Endodermal cell (in vitro differentiated cells): ENCODE measurements at regions not wholly inside any gene's neighbourhood (a gene's known extent, or its start where the extent isn't known, plus 50 kb on each side); places are given as distances from the start of the nearest gene placed in this dataset.

Source experiments
- DNase-seq: peaks from one replicate; pipeline ENCODE4 v3.0.0-alpha.2; 2017
- H3K27ac ChIP-seq: 2 replicates; pipeline ENCODE4 v1.5.1; 2013; ENCODE audit warnings: mild to moderate bottlenecking, low read depth, low read length, moderate library complexity
- H3K27me3 ChIP-seq: 2 replicates; pipeline ENCODE4 v1.6.1; 2013; ENCODE audit warnings: mild to moderate bottlenecking, low read length, moderate library complexity; ENCODE audit not compliant: insufficient read depth, control insufficient read depth, poor library complexity, severe bottlenecking
- H3K36me3 ChIP-seq: 2 replicates; pipeline ENCODE4 v1.7.0; 2013; ENCODE audit warnings: mild to moderate bottlenecking, low read length, moderate library complexity; ENCODE audit not compliant: control insufficient read depth, insufficient read depth
- H3K4me1 ChIP-seq: one replicate; pipeline ENCODE4 v1.7.0; 2013; ENCODE audit warnings: low read length; ENCODE audit not compliant: control insufficient read depth, insufficient read depth
- H3K4me3 ChIP-seq: 2 replicates; pipeline ENCODE4 v1.5.1; 2013; ENCODE audit warnings: mild to moderate bottlenecking, low read length, moderate library complexity
- H3K9ac ChIP-seq: 2 replicates; pipeline ENCODE4 v1.6.1; 2013; ENCODE audit warnings: mild to moderate bottlenecking, low read length, moderate library complexity; ENCODE audit not compliant: poor library complexity, severe bottlenecking; ENCODE audit errors: extremely low read depth
- H3K9me3 ChIP-seq: 2 replicates; pipeline ENCODE4 v1.6.1; 2013; ENCODE audit warnings: mild to moderate bottlenecking, low read length, moderate library complexity; ENCODE audit not compliant: control insufficient read depth
- H3K27ac Mint-ChIP-seq: 2 replicates; pipeline ENCODE4 v1.8.0; 2020; ENCODE audit warnings: mixed read lengths
- H3K27me3 Mint-ChIP-seq: 2 replicates; pipeline ENCODE4 v1.8.0; 2021; ENCODE audit warnings: mild to moderate bottlenecking, mixed read lengths; ENCODE audit not compliant: insufficient read depth
- H3K36me3 Mint-ChIP-seq: 2 replicates; pipeline ENCODE4 v1.8.0; 2020; ENCODE audit warnings: low read depth, mixed read lengths
- H3K4me1 Mint-ChIP-seq: 2 replicates; pipeline ENCODE4 v1.8.0; 2020; ENCODE audit warnings: mixed read lengths
- H3K4me3 Mint-ChIP-seq: 2 replicates; pipeline ENCODE4 v1.8.0; 2020; ENCODE audit warnings: mild to moderate bottlenecking, moderate library complexity, mixed read lengths
- H3K9me3 Mint-ChIP-seq: 2 replicates; pipeline ENCODE4 v1.8.0; 2020; ENCODE audit warnings: mild to moderate bottlenecking, mixed read lengths
- CTCF ChIP-seq: fragments of 200-600 bp; sonication (generic); conservative IDR thresholded peaks from 2 replicates; pipeline ENCODE4 v1.5.0; 2021; ENCODE audit warnings: antibody characterized with exemption, mild to moderate bottlenecking
- WGBS, 2 experiments: methylation state at CpG; one replicate each; pipeline versions ENCODE4 v1.1.5 to v1.1.7; 2013; ENCODE audit warnings: missing lambda C conversion rate in 2 of 2, mixed read lengths in 1 of 2; ENCODE audit not compliant: insufficient coverage in 1 of 2, insufficient read length in 1 of 2; 5-methylcytosine and 5-hydroxymethylcytosine counted together

GRCh38 chr15:95946241-95946640, 384.3 kb upstream of the NR2F2 start:
- H3K9ac ChIP-seq: no peak overlapping the region
- Mint-ChIP-seq H3K4me1 (peaks cover 5% of the 10 kb centered on the region), H3K9me3 (no peaks in the 10 kb centered on the region), H3K27me3 (peaks cover 3% of the 10 kb centered on the region), H3K36me3 (no peaks in the 10 kb centered on the region), H3K4me3 (no peak overlapping the region), H3K27ac (no peak overlapping the region)
- H3K27me3 ChIP-seq: no peaks in the 10 kb centered on the region
- peaks cover 4% of the 10 kb centered on the region for H3K9me3 ChIP-seq
- no peak overlapping the region for H3K4me3 ChIP-seq
- TF ChIP-seq CTCF: no peak
- no peak for DNase-seq
- H3K4me1 ChIP-seq: no peaks in the 10 kb centered on the region
- H3K36me3 ChIP-seq: no peaks in the 10 kb centered on the region
- WGBS, 2 experiments: 93 to 100% methylated on average over 2 of the region's 2 CpGs
- H3K27ac ChIP-seq: no peak overlapping the region

GRCh38 chr15:95946926-95947325, 383.6 kb upstream of the NR2F2 start:
- Histone ChIP-seq H3K9ac (no peak overlapping the region), H3K4me3 (no peak overlapping the region), H3K4me1 (no peaks in the 10 kb centered on the region), H3K27ac (no peak overlapping the region), H3K36me3 (no peaks in the 10 kb centered on the region), H3K27me3 (no peaks in the 10 kb centered on the region), H3K9me3 (peaks cover 2% of the 10 kb centered on the region)
- H3K4me1 Mint-ChIP-seq: peaks cover 5% of the 10 kb centered on the region
- H3K9me3 Mint-ChIP-seq: no peaks in the 10 kb centered on the region
- WGBS, 2 experiments: 90 to 96% methylated on average over 2 of the region's 2 CpGs
- no peak for TF ChIP-seq CTCF
- H3K27me3 Mint-ChIP-seq: peaks cover 3% of the 10 kb centered on the region
- no peak for DNase-seq
- H3K27ac Mint-ChIP-seq: no peak overlapping the region
- H3K36me3 Mint-ChIP-seq: no peaks in the 10 kb centered on the region
- H3K4me3 Mint-ChIP-seq: no peak overlapping the region

GRCh38 chr15:95948411-95948810, 382.1 kb upstream of the NR2F2 start:
- H3K36me3 Mint-ChIP-seq: no peaks in the 10 kb centered on the region
- whole genome bisulfite sequencing, 2 experiments: 93 to 98% methylated on average over 8 of the region's 8 CpGs

More at GRCh38 chr15:95948411-95948810, 382.1 kb upstream of the NR2F2 start:
- Histone ChIP-seq H3K9me3 (no peaks in the 10 kb centered on the region), H3K4me3 (no peak overlapping the region), H3K4me1 (no peaks in the 10 kb centered on the region), H3K27me3 (no peaks in the 10 kb centered on the region), H3K9ac (no peak overlapping the region), H3K27ac (no peak overlapping the region), H3K36me3 (no peaks in the 10 kb centered on the region)
- Mint-ChIP-seq H3K4me3 (no peak overlapping the region), H3K27ac (no peak overlapping the region), H3K27me3 (peaks cover 3% of the 10 kb centered on the region), H3K9me3 (no peaks in the 10 kb centered on the region), H3K4me1 (peaks cover 5% of the 10 kb centered on the region)
- no peak for DNase-seq
- no peak for TF ChIP-seq CTCF
